BE2C (cell line): ENCODE measurements at regions not wholly inside any gene's neighbourhood (a gene's known extent, or its start where the extent isn't known, plus 50 kb on each side); places are given as distances from the start of the nearest gene placed in this dataset.
"Not testable (repeated sequence)": the region's sequence is repeated elsewhere in the genome, so short reads cannot be mapped to it uniquely, and the experiment has no call there.

Experiments used
- DNase-seq: peaks from one replicate; pipeline ENCODE4 v3.0.0-alpha.2; 2020
- H3K27me3 ChIP-seq: fragments of 250-450 bp; sonication (Bioruptor Pico); 2 replicates; pipeline ENCODE4 v1.5.1; 2020; ENCODE audit warnings: mild to moderate bottlenecking
- H3K36me3 ChIP-seq: fragments of 250-450 bp; sonication (Bioruptor Pico); 2 replicates; pipeline ENCODE4 v1.5.1; 2020; ENCODE audit warnings: mild to moderate bottlenecking
- H3K4me1 ChIP-seq: fragments of 250-450 bp; sonication (Bioruptor Pico); 2 replicates; pipeline ENCODE4 v1.5.1; 2020
- H3K4me3 ChIP-seq: 2 replicates; pipeline ENCODE4 v1.5.1; 2011; ENCODE audit warnings: low read depth, low read length
- H3K9me3 ChIP-seq: fragments of 250-450 bp; sonication (Bioruptor Pico); 2 replicates; pipeline ENCODE4 v1.5.1; 2020
- TF ChIP-seq, protein P1 (sequence below): IDR thresholded peaks from 2 replicates; pipeline ENCODE4 v1.5.1; 2012; ENCODE audit warnings: mild to moderate bottlenecking, low read depth, low read length

DNA sequence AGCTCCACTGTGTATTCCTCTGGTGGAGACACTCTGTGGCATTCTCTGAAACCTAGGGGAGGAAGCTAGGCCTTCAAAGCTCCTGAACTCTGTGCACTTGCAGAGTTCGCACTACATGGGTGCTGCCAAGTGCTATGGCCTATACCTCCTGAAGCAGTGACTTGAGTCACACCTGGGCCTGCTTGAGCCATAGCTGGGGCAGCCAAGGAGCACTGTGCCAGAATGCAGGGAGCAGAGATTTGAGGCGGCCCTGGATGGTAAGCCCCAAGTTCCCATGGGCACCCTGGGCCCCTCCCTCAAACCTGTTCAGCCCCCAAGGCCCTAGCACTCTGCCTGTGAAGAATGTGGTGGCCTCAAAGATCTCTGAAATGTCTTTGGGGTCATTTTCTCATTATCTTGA, 212.9 kb downstream of the SPATA31A6 start:
- no peak for DNase-seq
- no peaks in the 10 kb centered on the region for H3K4me1 ChIP-seq
- no peak overlapping the region for H3K4me3 ChIP-seq
- no peaks in the 10 kb centered on the region for H3K27me3 ChIP-seq
- TF ChIP-seq, protein P1, sequence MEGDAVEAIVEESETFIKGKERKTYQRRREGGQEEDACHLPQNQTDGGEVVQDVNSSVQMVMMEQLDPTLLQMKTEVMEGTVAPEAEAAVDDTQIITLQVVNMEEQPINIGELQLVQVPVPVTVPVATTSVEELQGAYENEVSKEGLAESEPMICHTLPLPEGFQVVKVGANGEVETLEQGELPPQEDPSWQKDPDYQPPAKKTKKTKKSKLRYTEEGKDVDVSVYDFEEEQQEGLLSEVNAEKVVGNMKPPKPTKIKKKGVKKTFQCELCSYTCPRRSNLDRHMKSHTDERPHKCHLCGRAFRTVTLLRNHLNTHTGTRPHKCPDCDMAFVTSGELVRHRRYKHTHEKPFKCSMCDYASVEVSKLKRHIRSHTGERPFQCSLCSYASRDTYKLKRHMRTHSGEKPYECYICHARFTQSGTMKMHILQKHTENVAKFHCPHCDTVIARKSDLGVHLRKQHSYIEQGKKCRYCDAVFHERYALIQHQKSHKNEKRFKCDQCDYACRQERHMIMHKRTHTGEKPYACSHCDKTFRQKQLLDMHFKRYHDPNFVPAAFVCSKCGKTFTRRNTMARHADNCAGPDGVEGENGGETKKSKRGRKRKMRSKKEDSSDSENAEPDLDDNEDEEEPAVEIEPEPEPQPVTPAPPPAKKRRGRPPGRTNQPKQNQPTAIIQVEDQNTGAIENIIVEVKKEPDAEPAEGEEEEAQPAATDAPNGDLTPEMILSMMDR = no peak
- no peaks in the 10 kb centered on the region for H3K36me3 ChIP-seq
- no peaks in the 10 kb centered on the region for H3K9me3 ChIP-seq

DNA sequence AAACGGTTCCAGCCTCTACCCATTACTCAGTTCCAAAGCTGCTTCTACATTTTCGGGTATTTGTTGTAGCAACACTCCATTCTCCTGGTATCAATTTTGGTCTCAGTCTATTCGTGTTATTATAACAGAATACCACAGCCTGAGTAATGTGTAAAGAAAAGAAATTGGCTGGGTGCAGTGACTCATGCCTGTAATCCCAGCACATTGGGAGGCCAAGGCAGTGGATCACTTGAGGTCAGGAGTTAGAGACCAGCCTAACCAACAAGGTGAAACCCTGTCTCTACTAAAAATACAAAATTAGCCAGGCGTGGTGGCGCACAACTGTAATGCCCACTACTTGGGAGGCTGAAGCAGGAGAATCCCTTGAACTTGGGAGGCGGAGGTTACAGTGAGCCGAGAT, 213.9 kb downstream of the SPATA31A6 start:
- H3K36me3 ChIP-seq, H3K4me3 ChIP-seq, DNase-seq, H3K4me1 ChIP-seq, H3K27me3 ChIP-seq, H3K9me3 ChIP-seq: not testable (repeated sequence)

DNA sequence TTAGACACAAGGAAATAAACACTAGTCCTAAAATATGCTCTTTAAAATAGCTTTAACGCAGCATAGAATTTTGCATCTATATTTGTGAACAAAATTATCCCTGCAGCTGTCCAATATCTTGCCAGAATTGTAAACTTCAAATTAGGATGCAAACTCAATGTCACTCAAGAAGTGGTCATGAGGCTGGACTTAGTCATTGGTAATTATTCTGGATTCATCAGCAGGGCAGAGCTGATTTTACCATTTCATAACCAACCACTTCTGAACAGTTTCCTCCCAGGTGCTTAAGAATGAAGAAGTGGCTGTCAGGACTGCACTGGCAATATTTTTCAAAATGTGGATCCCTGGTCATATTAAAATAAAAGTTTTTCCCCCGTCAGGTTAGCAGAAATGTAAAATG, 219.5 kb downstream of the SPATA31A6 start:
- not testable (repeated sequence) for H3K36me3 ChIP-seq, H3K4me1 ChIP-seq, DNase-seq, H3K4me3 ChIP-seq, H3K27me3 ChIP-seq, H3K9me3 ChIP-seq

DNA sequence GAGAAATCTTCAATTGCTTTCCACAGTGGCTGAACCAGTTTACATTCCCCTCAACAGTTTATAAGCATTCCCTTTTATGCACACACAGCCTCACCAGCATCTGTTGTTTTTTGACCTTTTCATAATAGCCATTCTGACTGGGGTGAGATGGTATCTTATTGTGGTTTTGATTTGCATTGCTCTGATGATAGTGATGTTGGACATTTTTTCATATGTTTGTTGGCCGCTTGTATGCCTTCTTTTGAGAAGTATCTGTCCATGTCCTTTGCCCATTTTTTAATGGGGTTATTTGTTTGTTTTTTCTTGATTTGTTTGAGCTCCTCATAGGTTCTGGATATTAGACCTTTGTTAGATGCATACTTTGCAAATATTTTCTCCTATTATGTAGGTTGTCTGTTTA, 226.1 kb downstream of the SPATA31A6 start:
- not testable (repeated sequence) for H3K4me3 ChIP-seq, H3K36me3 ChIP-seq, DNase-seq, H3K27me3 ChIP-seq, H3K4me1 ChIP-seq, H3K9me3 ChIP-seq

DNA sequence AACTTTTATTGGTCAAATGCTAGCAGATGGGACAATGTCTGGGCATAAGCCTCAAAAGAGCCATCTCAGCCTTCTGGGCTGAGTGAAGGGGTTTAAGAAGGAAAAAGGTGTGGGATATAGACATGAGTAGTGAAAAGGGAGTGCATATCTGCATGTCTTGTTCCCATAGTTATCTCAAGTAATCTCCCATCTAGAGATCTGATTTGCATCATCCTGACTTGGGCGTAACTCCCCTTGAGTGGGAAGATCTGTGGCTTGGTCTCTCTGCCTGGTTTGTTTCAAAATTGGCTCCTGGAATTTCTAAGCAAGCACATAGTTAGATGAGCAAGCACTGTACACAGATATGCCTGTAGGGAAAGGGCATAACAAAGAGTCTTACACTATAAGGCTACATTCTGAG, 228.9 kb downstream of the SPATA31A6 start:
- not testable (repeated sequence) for DNase-seq, H3K4me1 ChIP-seq, H3K27me3 ChIP-seq, H3K36me3 ChIP-seq, H3K4me3 ChIP-seq, H3K9me3 ChIP-seq

DNA sequence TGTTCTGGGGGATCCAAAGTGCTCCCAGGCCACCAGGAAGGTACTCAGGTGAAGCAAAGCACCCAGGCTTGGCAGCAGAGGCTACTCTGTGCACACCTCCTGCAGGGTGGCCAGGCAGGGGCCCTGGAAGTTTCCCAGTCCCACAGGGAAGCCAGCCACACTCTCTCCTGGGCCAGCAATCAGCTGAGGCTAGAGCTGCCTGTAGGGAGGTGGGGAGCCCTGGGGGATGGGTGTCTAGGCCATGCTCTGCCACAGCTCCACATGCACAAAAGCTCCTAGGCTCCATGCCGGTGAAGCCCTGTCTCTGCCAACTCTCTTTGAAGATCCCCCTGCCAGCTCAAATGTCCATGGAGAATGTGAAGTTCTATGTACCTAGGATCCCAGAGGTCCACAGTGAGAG, 231.4 kb downstream of the SPATA31A6 start:
- not testable (repeated sequence) for H3K27me3 ChIP-seq, H3K36me3 ChIP-seq, H3K4me3 ChIP-seq

DNA sequence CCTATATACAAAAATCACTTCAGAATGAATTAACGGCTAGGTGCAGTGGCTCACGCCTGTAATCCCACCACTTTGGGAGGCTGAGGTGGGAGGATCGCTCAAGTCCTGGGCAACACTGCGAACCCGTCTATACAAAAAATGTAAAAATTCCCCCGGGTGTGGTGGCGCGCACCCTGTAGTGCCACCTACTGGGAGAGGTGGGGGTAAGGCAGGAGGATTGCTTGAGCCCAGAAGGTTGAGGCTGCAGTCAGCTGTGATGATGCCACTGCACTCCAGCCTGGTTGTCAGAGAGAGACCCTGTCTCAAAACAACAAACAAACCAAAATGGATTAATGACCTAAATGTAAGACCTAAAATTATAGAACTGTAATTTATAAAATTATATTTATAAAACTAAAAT, 236.2 kb downstream of the SPATA31A6 start:
- H3K4me1 ChIP-seq, H3K27me3 ChIP-seq, DNase-seq, H3K36me3 ChIP-seq, H3K4me3 ChIP-seq, H3K9me3 ChIP-seq: not testable (repeated sequence)

More for the DNA sequence above, 231.4 kb downstream of the SPATA31A6 start:
- DNase-seq, H3K9me3 ChIP-seq, H3K4me1 ChIP-seq: not testable (repeated sequence)

DNA sequence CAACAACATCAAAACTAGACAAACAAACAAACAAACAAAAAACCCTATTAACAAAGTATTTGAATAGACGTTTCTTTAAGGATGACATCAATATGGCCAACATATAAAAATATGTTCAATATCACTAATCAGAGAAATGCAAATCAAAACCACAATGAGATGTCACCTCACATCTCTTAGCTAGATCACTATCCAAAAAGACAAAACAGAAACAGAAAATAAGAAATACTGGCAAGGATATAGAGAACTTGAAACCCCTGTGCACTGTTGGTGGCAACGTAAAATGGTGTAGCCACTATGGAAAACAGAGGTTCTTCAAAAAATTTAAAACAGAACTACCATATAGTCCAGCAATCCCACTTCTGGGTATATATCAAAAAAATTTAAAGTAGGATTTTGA, 236.9 kb downstream of the SPATA31A6 start:
- DNase-seq, H3K27me3 ChIP-seq, H3K9me3 ChIP-seq, H3K36me3 ChIP-seq, H3K4me1 ChIP-seq, H3K4me3 ChIP-seq: not testable (repeated sequence)

DNA sequence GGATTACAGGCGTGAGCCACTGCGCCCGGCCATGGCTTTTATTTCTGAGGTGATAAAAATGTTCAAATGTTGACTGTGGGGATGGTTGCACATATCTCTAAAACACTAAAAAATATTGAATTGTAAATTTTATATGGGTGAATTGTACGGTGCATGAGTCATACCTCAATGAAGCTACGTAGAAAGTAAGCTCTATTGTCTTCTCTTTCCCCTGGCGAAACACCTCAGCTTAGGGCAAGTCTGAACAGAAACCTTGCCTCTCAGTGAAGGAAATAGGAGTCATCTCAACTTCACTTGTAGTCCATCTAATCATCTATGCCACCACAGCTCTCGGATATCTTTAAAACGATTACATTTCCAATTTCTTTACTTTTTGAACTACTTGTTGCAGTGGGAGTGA, 238.2 kb downstream of the SPATA31A6 start:
- not testable (repeated sequence) for H3K27me3 ChIP-seq, DNase-seq, H3K9me3 ChIP-seq, H3K4me1 ChIP-seq, H3K36me3 ChIP-seq, H3K4me3 ChIP-seq

DNA sequence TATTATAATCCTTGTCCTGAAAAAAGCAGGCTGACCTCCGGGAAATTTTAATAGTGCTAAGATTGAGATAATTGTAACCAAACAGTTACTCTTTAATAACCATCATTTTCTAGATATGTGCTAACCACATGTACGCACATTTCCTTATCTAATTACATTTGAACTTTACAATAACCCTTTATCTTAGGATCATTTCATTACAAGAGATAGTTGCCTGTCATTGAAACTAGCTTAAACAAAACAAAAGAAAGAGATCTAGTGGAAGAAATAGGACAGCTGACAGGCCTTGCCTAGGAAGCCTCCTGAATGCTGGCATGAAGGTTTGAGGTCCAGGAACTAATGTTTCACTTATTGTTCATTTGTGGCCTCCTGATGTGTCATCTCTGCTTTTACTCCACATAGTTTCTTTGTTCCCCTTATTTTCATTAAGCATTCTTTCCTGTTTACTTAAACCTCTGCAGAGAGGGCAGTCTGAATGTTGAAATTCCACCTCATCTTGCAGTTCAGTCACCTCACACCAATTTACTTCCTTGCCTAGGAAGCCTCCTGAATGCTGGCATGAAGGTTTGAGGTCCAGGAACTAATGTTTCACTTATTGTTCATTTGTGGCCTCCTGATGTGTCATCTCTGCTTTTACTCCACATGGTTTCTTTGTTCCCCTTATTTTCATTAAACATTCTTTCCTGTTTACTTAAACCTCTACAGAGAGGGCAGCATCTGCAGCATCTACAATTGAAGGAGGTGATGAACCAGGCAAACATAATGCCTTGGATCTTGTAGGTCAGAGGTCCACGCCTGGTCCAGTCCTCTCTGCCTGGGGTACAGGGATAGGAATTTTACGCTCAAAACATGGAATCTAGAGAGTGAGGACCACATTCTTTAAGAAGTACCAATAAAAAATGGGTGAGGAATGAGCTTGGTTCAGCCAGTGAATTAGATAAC, 247.5 kb downstream of the SPATA31A6 start:
- H3K27me3 ChIP-seq, H3K4me1 ChIP-seq, DNase-seq, H3K36me3 ChIP-seq, H3K4me3 ChIP-seq, H3K9me3 ChIP-seq: not testable (repeated sequence)

DNA sequence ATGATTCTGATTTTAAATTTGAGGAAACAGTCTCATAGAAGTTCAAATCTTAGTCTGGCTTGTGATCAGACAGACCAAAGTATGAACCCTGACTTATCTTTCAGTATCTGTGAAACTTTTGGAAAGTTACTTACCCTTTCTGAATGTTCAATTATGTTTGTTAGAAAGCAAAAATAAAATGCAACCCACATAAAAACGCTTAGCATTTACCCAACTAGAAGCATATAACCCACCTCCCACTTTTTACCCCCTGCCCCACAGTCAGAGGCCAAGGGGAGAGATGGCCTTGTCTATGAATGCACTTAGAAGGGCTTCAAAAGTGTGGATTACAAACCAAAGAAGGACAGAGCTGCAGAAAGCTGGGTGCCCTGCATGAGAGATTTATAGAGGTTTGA, 248.2 kb downstream of the SPATA31A6 start:
- not testable (repeated sequence) for DNase-seq, H3K27me3 ChIP-seq, H3K4me3 ChIP-seq, H3K36me3 ChIP-seq, H3K9me3 ChIP-seq, H3K4me1 ChIP-seq

DNA sequence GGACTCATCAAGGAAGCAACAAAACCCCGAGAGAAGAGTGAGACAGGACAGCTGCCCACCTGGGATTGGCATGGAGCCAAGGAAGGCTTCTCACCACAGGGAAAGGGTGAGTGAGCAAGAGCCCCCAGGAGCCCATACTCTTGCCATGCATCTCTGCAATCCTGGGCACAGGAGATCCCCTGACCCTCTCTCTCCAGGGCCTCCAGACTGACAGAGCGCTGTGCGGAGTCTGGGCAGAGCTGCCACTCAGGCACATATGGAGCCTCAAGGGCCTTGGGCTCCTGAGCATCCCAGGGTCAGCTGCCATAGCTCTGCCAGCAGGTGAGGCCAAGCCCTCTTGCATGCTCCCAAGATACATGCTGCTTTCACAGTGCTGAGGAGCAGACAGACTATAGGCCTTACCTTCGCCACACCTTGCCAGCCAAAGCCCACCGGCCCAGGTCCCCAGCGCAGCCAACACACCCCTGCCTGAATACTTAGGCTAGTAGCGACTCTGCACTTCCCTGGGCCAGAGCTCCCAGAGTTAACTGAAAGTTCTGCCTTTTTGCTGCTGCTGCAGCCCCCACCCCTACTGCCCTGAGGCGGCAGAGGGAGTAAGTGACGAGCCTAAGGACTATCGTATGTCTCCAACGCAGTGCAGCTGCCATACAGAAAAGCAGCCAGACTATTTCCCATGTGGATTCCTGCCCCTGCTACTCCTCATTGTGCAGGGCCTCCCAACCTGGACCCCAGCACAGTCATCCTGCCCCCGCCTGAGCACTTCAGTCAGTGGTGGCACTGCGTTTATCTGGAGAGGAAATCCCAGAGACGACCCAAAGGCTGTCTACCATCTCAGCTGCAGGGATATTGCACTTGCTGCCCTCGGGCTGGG, 251.6 kb downstream of the SPATA31A6 start:
- not testable (repeated sequence) for H3K36me3 ChIP-seq, H3K27me3 ChIP-seq, H3K9me3 ChIP-seq, H3K4me3 ChIP-seq, DNase-seq, H3K4me1 ChIP-seq

DNA sequence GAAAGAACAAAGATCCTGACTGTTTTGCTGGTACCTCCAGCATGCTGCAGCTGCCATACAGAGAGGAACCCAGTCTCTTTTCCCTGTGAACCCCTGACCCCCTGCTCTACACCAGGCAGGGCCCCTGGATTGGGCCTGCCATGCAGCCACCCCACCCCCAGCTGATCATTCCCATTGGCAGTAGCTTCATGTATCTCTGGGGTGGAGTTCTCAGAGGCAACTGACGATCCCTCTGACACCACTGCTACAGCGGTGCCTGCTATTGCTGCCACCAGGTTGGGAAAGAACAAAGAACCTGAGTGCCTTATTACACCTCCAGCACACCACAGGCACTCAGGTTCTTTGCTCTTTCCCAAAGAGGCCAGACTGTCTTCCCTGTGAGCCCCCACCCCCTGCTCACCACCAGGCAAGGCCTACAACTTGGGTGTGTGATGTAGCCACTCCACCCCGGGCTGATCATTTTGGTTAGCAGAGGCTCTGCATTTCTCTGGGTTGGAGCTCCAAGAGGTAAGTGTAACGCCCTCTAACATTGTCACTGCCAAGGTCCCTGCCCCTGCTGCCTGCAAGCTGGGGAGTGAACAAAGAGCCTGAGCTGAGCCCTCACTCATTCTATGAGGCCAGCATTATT, 252.4 kb downstream of the SPATA31A6 start:
- H3K4me1 ChIP-seq, H3K36me3 ChIP-seq, H3K27me3 ChIP-seq, H3K4me3 ChIP-seq, DNase-seq, H3K9me3 ChIP-seq: not testable (repeated sequence)

DNA sequence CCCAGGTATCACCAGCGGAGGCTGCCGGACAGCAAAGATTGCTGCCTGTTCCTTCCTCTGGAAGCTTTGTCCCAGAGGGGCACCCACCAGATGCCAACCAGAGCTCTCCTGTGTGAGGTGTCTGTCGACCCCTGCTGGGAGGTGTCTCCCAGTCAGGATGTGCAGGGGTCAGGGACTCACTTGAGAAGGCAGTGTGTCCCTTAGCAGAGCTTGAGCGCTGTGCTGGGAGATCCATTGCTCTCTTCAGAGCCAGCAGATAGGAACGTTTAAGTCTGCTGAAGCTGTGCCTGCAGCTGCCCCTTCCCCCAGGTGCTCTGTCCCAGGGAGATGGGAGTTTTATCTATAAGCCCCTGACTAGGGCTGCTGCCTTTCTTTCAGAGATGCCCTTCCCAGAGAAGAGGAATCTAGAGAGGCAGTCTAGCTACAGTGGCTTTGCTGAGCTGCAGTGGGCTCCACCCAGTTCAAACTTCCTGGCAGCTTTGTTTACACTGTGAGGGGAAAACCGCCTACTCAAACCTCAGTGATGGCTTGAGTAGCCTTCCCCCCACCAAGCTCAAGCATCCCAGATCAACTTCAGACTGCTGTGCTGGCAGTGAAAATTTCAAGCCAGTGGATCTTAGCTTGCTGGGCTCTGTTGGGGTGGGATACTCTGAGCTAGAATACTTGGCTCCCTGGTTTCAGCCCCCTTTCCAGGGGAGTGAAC, 253.7 kb downstream of the SPATA31A6 start:
- not testable (repeated sequence) for H3K36me3 ChIP-seq, H3K4me3 ChIP-seq, H3K27me3 ChIP-seq, H3K9me3 ChIP-seq, H3K4me1 ChIP-seq, DNase-seq
